Astrocyte of the spinal cord (primary cell): ENCODE measurements at regions not wholly inside any gene's neighbourhood (a gene's known extent, or its start where the extent isn't known, plus 50 kb on each side); places are given as distances from the start of the nearest gene placed in this dataset.

Source experiments
- DNase-seq: peaks from one replicate; pipeline ENCODE4 v3.0.0; 2011; ENCODE audit warnings: low read depth, low spot score
- H3K4me3 ChIP-seq: 2 replicates; pipeline ENCODE4 v1.5.1; 2011; ENCODE audit warnings: low read depth, mild to moderate bottlenecking, low read length, moderate library complexity
- in situ Hi-C: cut with HindIII; loops from 2 replicates; pipeline ENCODE4 v1.10.0; 2017; ENCODE audit warnings: low sequenced_read_pairs
- TF ChIP-seq, protein P1 (sequence below): IDR thresholded peaks from 2 replicates; pipeline ENCODE4 v1.5.1; 2012; ENCODE audit warnings: low read depth, mild to moderate bottlenecking, low read length, inconsistent platforms

DNA sequence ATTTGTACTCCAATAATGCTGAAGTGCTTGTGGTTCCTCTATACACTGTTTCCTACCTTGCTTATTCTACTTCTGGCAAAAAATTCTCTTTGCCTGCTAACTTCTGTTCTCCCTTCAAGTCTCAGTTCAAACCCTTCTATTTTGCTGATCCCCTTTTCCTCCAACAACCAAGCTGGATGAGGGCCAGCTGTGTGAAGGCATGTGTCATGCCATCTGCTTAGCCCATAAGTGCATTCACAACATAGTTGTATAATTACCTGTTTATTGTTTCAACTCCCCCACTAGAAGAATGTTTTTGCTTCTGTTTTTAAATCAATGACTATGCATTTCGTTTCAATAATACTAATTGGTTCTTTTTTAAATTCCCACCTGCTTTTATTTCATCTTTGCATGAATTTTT is 1951.4 kb upstream of the WWC1 start:
- TF ChIP-seq, protein P1, sequence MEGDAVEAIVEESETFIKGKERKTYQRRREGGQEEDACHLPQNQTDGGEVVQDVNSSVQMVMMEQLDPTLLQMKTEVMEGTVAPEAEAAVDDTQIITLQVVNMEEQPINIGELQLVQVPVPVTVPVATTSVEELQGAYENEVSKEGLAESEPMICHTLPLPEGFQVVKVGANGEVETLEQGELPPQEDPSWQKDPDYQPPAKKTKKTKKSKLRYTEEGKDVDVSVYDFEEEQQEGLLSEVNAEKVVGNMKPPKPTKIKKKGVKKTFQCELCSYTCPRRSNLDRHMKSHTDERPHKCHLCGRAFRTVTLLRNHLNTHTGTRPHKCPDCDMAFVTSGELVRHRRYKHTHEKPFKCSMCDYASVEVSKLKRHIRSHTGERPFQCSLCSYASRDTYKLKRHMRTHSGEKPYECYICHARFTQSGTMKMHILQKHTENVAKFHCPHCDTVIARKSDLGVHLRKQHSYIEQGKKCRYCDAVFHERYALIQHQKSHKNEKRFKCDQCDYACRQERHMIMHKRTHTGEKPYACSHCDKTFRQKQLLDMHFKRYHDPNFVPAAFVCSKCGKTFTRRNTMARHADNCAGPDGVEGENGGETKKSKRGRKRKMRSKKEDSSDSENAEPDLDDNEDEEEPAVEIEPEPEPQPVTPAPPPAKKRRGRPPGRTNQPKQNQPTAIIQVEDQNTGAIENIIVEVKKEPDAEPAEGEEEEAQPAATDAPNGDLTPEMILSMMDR, result no peak
- in situ Hi-C loops, result no loop called here
- DNase-seq, result no peak
- no peak overlapping the region for H3K4me3 ChIP-seq

GRCh38 chr5:166341740-166342337 is 1949.6 kb upstream of the WWC1 start:
- DNase-seq, result no peak
- TF ChIP-seq, protein P1, result no peak
- H3K4me3 ChIP-seq, result no peak overlapping the region
- in situ Hi-C loops, result no loop called here

- TF ChIP-seq, protein P1, result no peak
- DNase-seq, result no peak
- in situ Hi-C loops, result no loop called here
- no peak overlapping the region for H3K4me3 ChIP-seq
Measured at GRCh38 chr5:166342402-166342801, 1949.0 kb upstream of the WWC1 start.

- TF ChIP-seq, protein P1, result no peak
- no peak overlapping the region for H3K4me3 ChIP-seq
- in situ Hi-C loops, result no loop called here
- DNase-seq, result no peak
Measured at GRCh38 chr5:166346726-166347374, 1944.6 kb upstream of the WWC1 start.

DNA sequence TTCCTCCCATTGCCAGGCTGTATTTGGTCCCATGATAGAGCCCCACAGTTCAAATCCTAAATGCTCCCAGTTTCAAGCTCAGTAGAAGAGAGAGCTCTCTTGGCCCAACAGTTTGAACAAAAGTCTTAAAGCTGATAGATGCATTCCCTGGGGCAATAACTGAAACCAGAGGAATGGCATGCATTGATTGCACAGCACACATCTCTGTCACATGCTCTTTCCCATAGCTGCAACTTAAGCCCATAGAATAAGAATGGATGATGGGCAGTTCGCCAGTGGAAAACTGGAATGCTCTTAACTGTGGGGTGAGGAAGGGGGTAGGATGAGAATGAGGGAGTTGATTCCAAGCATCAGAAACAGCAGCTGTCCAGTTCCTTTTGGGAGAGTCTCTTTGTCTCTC is 1942.4 kb upstream of the WWC1 start:
- H3K4me3 ChIP-seq, result no peak overlapping the region
- in situ Hi-C loops, result no loop called here
- TF ChIP-seq, protein P1, result no peak
- DNase-seq, result no peak

- no peak overlapping the region for H3K4me3 ChIP-seq
- in situ Hi-C loops, result no loop called here
- TF ChIP-seq, protein P1, result no peak
- no peak for DNase-seq
Measured at GRCh38 chr5:166353580-166353979, 1937.9 kb upstream of the WWC1 start.
